ENCODE measurements at regions not wholly inside any gene's neighbourhood (a gene's known extent, or its start where the extent isn't known, plus 50 kb on each side); places are given as distances from the start of the nearest gene placed in this dataset.
"Not testable (repeated sequence)": the region's sequence is repeated elsewhere in the genome, so short reads cannot be mapped to it uniquely, and the experiment has no call there.

DNA sequence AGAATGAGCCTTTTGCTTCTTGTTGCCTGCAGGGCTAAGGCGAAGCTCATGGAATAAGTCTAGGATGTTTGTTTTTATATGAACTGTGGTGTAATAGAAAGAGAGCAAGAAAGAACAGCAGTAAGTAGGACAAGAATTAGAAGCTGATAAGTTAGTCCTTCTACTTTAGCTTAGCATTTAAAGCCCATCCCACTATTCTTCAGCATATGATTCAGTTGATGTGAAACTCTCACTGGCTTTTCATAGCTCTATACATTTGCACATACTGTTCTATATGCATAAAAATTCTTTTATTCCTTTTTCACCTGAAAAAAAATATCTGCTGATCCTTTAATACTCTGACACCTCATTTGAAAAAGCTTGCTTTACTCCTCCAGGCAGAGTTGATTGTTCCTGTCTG is 712.0 kb downstream of the USP25 start:
- H3K4me3 ChIP-seq (ENCODE audit: low read length): no peak overlapping the region
- no peaks in the 10 kb centered on the region for H3K36me3 ChIP-seq (ENCODE audit: insufficient read depth, low read depth, low read length)
- H3K27me3 ChIP-seq (ENCODE audit: insufficient read depth, low read length): no peaks in the 10 kb centered on the region
- no peak overlapping the region for H3K27ac ChIP-seq (ENCODE audit: low read length)
- no peaks in the 10 kb centered on the region for H3K9me3 ChIP-seq (ENCODE audit: insufficient read depth, low read depth, low read length)
- H3K4me1 ChIP-seq (ENCODE audit: insufficient read depth, low read length): no peaks in the 10 kb centered on the region
- H3K9ac ChIP-seq (ENCODE audit: low read depth, low read length): no peak overlapping the region

DNA sequence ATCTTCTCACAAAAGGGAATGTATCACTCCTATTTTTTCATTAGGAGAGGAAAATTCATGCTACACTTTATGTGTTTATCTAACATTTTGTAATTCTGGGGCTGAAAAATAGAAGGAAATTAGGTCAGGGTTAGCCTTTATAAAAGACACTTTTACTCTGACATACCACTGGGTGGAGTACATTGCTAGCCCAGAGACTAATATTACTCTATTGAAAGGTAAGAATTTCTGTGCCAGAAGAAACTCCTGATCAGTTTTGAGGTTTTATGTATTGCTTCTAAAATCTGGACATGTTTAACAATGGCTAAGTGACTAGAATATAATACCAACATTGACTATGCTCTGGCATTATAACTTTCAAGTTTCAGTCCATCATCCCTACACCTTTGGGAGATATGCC is 724.6 kb downstream of the USP25 start:
- Histone ChIP-seq H3K36me3 (ENCODE audit: insufficient read depth, low read depth, low read length) (no peaks in the 10 kb centered on the region), H3K9ac (ENCODE audit: low read depth, low read length) (no peak overlapping the region), H3K27ac (ENCODE audit: low read length) (no peak overlapping the region), H3K27me3 (ENCODE audit: insufficient read depth, low read length) (no peaks in the 10 kb centered on the region), H3K9me3 (ENCODE audit: insufficient read depth, low read depth, low read length) (no peaks in the 10 kb centered on the region), H3K4me1 (ENCODE audit: insufficient read depth, low read length) (no peaks in the 10 kb centered on the region), H3K4me3 (ENCODE audit: low read length) (no peak overlapping the region)

DNA sequence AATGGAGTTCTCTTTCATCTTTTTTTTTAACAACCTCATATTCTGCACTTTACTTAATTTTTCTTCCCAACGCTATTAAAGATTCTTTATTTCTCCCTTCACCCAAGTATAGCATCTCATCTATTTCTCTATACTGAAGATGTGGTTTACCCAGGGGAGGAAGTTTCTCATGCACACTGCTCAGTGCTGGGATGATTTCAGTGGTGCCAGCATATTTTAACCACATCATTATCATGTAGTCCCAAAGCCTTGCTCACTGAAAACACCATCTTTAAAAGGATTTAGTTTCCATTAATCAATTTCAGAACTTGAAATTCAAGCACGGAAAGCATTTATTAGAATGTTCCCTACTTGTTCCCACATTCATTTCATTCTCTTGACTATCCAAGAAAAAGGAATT is 725.7 kb downstream of the USP25 start:
- H3K27me3 ChIP-seq (ENCODE audit: insufficient read depth, low read length): no peaks in the 10 kb centered on the region
- H3K9me3 ChIP-seq (ENCODE audit: insufficient read depth, low read depth, low read length): no peaks in the 10 kb centered on the region
- no peaks in the 10 kb centered on the region for H3K4me1 ChIP-seq (ENCODE audit: insufficient read depth, low read length)
- H3K9ac ChIP-seq (ENCODE audit: low read depth, low read length): no peak overlapping the region
- H3K36me3 ChIP-seq (ENCODE audit: insufficient read depth, low read depth, low read length): no peaks in the 10 kb centered on the region
- H3K4me3 ChIP-seq (ENCODE audit: low read length): no peak overlapping the region
- no peak overlapping the region for H3K27ac ChIP-seq (ENCODE audit: low read length)

DNA sequence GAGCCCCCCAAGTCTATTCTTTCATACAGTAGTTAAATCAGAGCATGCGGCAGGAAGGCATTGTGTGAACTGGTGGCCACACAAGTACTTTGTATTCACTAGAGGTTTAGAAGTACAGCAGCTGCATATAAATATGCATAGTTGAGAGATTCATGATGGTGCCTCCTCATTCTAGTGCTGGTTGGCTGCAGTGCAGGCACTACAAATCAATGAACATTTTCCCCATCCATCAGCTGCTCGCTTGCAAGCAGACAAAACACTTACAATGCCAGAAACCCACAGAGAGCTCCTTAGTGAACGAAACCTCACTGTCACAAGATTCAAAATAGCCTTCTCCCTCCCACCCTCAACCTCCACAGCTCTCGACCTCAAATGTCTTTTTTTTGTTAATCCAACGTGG is 726.2 kb downstream of the USP25 start:
- Histone ChIP-seq H3K9ac (ENCODE audit: low read depth, low read length) (no peak overlapping the region), H3K9me3 (ENCODE audit: insufficient read depth, low read depth, low read length) (no peaks in the 10 kb centered on the region), H3K4me1 (ENCODE audit: insufficient read depth, low read length) (no peaks in the 10 kb centered on the region), H3K4me3 (ENCODE audit: low read length) (no peak overlapping the region), H3K27me3 (ENCODE audit: insufficient read depth, low read length) (no peaks in the 10 kb centered on the region), H3K27ac (ENCODE audit: low read length) (no peak overlapping the region), H3K36me3 (ENCODE audit: insufficient read depth, low read depth, low read length) (no peaks in the 10 kb centered on the region)

DNA sequence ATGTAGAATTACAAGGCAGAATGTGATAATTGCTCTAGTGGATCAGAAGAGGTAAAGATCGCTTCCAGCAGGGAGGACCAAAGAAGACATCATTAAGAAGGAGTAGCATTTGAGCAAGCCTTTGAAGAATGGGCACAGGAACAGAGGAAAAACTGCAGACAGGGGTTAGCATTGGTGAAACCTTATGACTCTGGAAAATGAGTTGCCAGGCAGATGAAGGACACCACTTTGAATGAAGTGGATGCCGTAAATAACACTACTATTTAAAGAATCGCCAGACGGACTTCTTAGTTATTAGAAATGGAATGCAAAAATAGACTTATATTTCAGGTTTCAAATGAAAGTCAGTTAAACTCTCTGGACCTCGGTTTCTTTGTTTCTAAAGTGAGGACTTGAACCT is 727.7 kb downstream of the USP25 start:
- Histone ChIP-seq H3K27ac (ENCODE audit: low read length) (no peak overlapping the region), H3K36me3 (ENCODE audit: insufficient read depth, low read depth, low read length) (no peaks in the 10 kb centered on the region), H3K9ac (ENCODE audit: low read depth, low read length) (no peak overlapping the region), H3K4me3 (ENCODE audit: low read length) (no peak overlapping the region), H3K27me3 (ENCODE audit: insufficient read depth, low read length) (no peaks in the 10 kb centered on the region), H3K4me1 (ENCODE audit: insufficient read depth, low read length) (no peaks in the 10 kb centered on the region), H3K9me3 (ENCODE audit: insufficient read depth, low read depth, low read length) (no peaks in the 10 kb centered on the region)

DNA sequence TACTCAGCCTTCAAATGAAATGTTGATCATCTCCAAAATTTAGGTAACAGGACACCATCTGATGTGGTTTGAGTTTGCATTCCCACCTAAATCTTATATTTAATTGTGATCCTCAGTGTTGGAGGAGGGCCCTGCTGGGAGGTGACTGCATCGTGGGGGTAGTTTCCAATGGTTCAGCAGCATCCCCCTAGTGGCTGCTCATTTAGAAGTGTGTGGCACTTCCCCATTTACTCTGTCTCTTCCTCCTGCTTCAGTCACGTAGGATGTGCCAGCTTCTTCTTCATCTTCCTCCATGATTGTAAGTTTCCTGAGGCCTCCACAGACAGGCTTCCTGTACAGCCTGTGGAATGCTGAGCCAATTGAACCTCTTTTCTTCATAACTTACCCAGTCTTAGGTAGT is 731.2 kb downstream of the USP25 start:
- Histone ChIP-seq H3K36me3 (ENCODE audit: insufficient read depth, low read depth, low read length) (no peaks in the 10 kb centered on the region), H3K27ac (ENCODE audit: low read length) (no peak overlapping the region), H3K9ac (ENCODE audit: low read depth, low read length) (no peak overlapping the region), H3K4me1 (ENCODE audit: insufficient read depth, low read length) (no peaks in the 10 kb centered on the region), H3K4me3 (ENCODE audit: low read length) (no peak overlapping the region), H3K27me3 (ENCODE audit: insufficient read depth, low read length) (no peaks in the 10 kb centered on the region), H3K9me3 (ENCODE audit: insufficient read depth, low read depth, low read length) (peaks cover 17% of the 10 kb centered on the region)

DNA sequence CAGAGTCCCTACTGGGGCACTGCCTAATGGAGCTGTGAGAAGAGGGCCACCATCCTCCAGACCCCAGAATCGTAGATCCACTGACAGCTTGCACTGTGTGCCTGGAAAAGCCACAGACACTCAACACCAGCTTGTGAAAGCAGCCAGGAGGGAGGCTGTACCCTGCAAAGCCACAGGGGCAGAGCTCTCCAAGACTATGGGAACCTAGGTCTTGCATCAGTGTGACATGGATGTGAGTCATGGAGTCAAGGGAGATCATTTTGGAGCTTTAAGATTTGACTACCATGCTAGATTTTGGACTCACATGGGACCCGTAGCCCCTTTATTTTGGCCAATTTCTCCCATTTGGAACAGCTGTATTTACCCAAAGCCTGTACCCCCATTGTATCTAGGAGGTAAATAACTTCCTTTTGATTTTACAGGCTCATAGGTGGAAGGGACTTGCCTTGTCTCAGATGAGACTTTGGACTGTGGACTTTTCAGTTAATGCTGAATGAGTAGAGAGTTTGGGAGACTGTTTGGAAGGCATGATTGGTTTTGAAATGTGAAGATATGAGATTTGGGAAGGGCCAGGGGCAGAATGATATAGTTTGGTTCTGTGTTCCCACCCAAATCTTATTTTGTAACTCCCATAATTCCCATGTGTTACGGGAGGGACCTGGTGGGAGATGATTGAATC is 734.6 kb downstream of the USP25 start:
- H3K36me3 ChIP-seq (ENCODE audit: insufficient read depth, low read depth, low read length); H3K27me3 ChIP-seq (ENCODE audit: insufficient read depth, low read length); H3K9ac ChIP-seq (ENCODE audit: low read depth, low read length); H3K27ac ChIP-seq (ENCODE audit: low read length); H3K4me3 ChIP-seq (ENCODE audit: low read length); H3K4me1 ChIP-seq (ENCODE audit: insufficient read depth, low read length): not testable (repeated sequence)
- H3K9me3 ChIP-seq (ENCODE audit: insufficient read depth, low read depth, low read length): peaks cover 17% of the 10 kb centered on the region

DNA sequence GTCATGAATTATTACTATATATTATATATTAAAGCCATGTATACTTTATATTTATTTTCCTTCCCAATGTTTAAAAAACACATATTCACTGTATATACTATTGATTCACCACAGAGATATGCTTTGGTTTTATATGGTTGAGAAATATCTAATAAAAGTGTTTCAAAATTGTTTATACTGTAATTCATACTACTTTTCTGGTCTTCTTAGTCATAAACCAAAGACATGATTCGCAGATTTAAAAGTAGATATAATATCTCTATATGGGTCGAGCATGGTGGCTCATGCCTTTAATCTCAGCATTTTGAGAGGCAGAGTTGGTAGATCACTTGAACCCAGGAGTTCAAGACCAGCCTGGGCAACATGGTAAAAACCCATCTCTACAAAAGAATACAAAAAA is 738.4 kb downstream of the USP25 start:
- H3K4me1 ChIP-seq (ENCODE audit: insufficient read depth, low read length): no peaks in the 10 kb centered on the region
- peaks cover 12% of the 10 kb centered on the region for H3K9me3 ChIP-seq (ENCODE audit: insufficient read depth, low read depth, low read length)
- no peak overlapping the region for H3K27ac ChIP-seq (ENCODE audit: low read length)
- H3K27me3 ChIP-seq (ENCODE audit: insufficient read depth, low read length): no peaks in the 10 kb centered on the region
- no peak overlapping the region for H3K4me3 ChIP-seq (ENCODE audit: low read length)
- H3K36me3 ChIP-seq (ENCODE audit: insufficient read depth, low read depth, low read length): no peaks in the 10 kb centered on the region
- H3K9ac ChIP-seq (ENCODE audit: low read depth, low read length): no peak overlapping the region

DNA sequence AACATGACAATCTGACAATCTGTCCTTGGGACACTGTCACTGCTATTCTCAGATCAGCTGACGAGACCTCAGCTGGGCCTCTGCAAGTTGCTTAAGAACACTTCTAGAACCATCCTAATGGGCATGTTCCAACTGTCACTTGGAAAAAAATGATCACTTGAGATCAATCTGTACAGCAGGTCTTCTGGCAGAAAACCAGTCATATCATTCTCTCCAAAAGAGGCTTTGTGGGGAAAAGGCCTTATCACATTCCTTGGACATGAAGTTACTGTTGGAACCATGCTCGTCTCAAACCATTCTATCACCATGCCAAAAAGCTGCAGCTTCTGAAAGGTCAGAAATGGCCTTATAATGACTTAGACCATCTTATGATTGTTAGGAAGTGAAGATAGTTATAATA is 744.2 kb downstream of the USP25 start:
- Histone ChIP-seq H3K9me3 (ENCODE audit: insufficient read depth, low read depth, low read length) (no peaks in the 10 kb centered on the region), H3K27me3 (ENCODE audit: insufficient read depth, low read length) (no peaks in the 10 kb centered on the region), H3K36me3 (ENCODE audit: insufficient read depth, low read depth, low read length) (no peaks in the 10 kb centered on the region), H3K27ac (ENCODE audit: low read length) (no peak overlapping the region), H3K4me1 (ENCODE audit: insufficient read depth, low read length) (no peaks in the 10 kb centered on the region), H3K9ac (ENCODE audit: low read depth, low read length) (no peak overlapping the region), H3K4me3 (ENCODE audit: low read length) (no peak overlapping the region)

DNA sequence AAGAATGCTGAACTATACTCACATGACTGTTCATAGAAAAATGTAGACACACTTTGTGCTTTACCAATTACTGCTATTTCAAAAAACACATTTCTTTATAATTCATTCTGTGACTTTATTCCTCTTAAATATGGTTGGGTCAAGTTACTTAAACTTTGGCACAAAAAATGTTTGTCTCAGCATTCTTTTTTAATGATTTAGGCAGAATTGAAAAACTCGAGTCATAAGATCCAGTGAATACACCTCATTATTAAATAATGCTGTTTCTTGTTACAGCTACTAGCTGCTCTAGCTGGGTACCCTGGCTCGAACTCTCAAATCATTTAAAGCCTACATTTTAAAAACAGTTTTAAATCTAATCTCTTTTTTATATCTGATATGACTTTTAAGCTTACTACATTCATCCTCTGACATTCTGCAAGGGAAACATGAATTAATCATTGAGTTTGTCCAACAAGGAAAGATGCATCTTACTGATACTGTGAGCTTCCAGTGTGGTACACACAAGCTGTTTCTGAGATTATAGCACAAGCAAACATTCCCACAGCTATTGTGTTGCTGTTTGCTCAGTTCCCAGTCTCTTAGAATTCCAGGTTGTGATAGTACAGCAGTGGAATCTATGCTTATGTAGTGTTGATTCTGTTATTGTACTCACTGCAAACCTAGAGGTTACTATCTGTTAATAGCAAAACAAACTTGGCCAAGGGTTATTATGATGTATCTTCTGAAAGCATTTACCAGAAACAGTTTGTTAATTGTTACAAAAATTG is 746.5 kb downstream of the USP25 start:
- no peak overlapping the region for H3K4me3 ChIP-seq (ENCODE audit: low read length)
- no peaks in the 10 kb centered on the region for H3K9me3 ChIP-seq (ENCODE audit: insufficient read depth, low read depth, low read length)
- H3K9ac ChIP-seq (ENCODE audit: low read depth, low read length): no peak overlapping the region
- H3K27ac ChIP-seq (ENCODE audit: low read length): no peak overlapping the region
- H3K27me3 ChIP-seq (ENCODE audit: insufficient read depth, low read length): no peaks in the 10 kb centered on the region
- no peaks in the 10 kb centered on the region for H3K36me3 ChIP-seq (ENCODE audit: insufficient read depth, low read depth, low read length)
- H3K4me1 ChIP-seq (ENCODE audit: insufficient read depth, low read length): no peaks in the 10 kb centered on the region

DNA sequence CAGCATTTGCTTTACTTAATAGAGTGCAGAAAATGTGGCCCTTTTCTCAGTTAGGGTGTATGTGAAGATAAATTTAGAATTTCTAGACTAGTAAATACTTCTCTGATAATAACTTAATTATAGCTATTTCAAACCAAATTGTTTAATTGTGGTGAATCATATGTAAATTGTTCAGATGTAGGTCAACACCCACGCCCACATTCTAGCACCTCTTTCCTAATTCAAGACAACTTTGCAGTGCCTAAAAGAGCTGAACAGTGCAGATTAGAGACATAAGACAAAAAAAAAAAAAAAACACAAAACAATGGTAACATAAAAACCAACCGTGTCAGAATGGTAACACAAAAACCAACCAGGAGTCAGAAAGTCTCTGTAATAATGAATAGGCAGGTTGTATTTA is 758.3 kb downstream of the USP25 start:
- no peak overlapping the region for H3K27ac ChIP-seq (ENCODE audit: low read length)
- no peak overlapping the region for H3K9ac ChIP-seq (ENCODE audit: low read depth, low read length)
- no peaks in the 10 kb centered on the region for H3K4me1 ChIP-seq (ENCODE audit: insufficient read depth, low read length)
- no peaks in the 10 kb centered on the region for H3K9me3 ChIP-seq (ENCODE audit: insufficient read depth, low read depth, low read length)
- no peaks in the 10 kb centered on the region for H3K27me3 ChIP-seq (ENCODE audit: insufficient read depth, low read length)
- H3K4me3 ChIP-seq (ENCODE audit: low read length): no peak overlapping the region
- H3K36me3 ChIP-seq (ENCODE audit: insufficient read depth, low read depth, low read length): no peaks in the 10 kb centered on the region

DNA sequence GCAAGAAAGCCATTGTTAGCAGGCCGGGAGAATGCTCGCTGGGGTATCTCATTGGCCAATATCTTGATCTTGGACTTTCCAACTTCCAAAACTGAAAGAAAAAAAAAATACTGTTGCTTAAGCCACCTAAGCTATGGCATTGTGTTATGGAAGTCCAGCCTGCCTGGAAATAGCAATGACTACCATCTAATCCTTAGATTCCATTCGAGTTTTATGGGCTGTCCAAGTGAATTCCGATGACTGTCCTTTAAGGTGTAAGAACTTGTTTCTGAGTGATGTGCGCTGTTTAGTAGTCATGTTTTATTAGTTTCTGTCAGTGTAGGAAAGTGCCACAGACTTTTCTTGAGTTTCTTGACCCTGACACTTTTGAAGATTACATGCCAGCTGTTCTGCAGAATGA is 762.6 kb downstream of the USP25 start:
- H3K27me3 ChIP-seq (ENCODE audit: insufficient read depth, low read length): no peaks in the 10 kb centered on the region
- no peaks in the 10 kb centered on the region for H3K4me1 ChIP-seq (ENCODE audit: insufficient read depth, low read length)
- H3K36me3 ChIP-seq (ENCODE audit: insufficient read depth, low read depth, low read length): no peaks in the 10 kb centered on the region
- H3K27ac ChIP-seq (ENCODE audit: low read length): no peak overlapping the region
- no peak overlapping the region for H3K4me3 ChIP-seq (ENCODE audit: low read length)
- no peak overlapping the region for H3K9ac ChIP-seq (ENCODE audit: low read depth, low read length)
- H3K9me3 ChIP-seq (ENCODE audit: insufficient read depth, low read depth, low read length): no peaks in the 10 kb centered on the region
